ENCODE measurements at regions not wholly inside any gene's neighbourhood (a gene's known extent, or its start where the extent isn't known, plus 50 kb on each side); places are given as distances from the start of the nearest gene placed in this dataset.

DNA sequence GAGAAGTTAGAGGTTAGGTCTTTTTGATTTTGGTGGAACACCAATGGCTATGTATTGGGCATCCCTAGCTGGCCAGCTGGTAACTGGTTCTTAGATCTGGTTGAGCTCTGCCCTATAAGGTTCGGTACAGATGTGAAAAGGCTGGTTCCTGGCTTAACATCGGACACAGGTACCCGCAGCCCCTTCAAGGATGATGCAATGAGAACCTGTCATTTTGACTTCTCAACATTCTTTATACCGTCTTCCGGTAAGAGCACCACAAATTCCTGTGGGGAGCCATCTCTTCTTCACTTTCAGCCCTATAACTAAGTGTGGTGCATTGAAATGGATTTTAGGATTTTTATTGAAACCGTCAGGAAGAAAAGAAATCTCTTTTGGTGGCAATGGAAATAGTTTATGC, 222.8 kb downstream of the ADAMTS9 start:
- peaks cover 6% of the 10 kb centered on the region for H3K4me1 Mint-ChIP-seq
- no peaks in the 10 kb centered on the region for H3K36me3 Mint-ChIP-seq
- no peaks in the 10 kb centered on the region for H3K9me3 Mint-ChIP-seq
- DNase-seq (ENCODE audit: low spot score in 2 of 2) (no peak), ATAC-seq (ENCODE audit: low read depth) (no peak)
- H3K27ac Mint-ChIP-seq = no peak overlapping the region
- no peak overlapping the region for H3K4me3 Mint-ChIP-seq
- H3K27me3 Mint-ChIP-seq = peaks cover 20% of the 10 kb centered on the region

DNA sequence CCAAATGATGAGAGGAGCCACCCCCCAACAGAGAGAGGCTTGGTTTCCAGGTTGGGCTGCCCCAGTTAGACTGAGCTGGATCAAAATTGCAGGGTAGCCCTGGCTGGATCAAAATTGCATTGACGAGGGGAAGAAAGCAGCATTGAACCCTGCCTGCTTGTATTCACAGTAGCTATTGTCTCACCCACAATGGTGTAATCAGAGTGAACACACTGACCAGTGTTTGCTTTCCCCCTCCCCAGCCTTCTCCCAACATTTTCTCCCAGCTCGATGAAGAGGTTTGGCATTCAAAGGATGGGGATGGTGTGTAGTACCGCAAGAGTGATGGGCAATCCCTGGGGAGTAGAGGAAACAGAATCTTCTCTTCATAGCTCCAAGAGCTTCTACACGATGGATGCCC, 223.8 kb downstream of the ADAMTS9 start:
- no peak for ATAC-seq (ENCODE audit: low read depth)
- H3K4me3 Mint-ChIP-seq = no peak overlapping the region
- H3K36me3 Mint-ChIP-seq = no peaks in the 10 kb centered on the region
- DNase-seq (ENCODE audit: low spot score in 2 of 2) = no peak
- peaks cover 6% of the 10 kb centered on the region for H3K4me1 Mint-ChIP-seq
- H3K27ac Mint-ChIP-seq = no peak overlapping the region
- H3K27me3 Mint-ChIP-seq = peaks cover 16% of the 10 kb centered on the region
- H3K9me3 Mint-ChIP-seq = no peaks in the 10 kb centered on the region

DNA sequence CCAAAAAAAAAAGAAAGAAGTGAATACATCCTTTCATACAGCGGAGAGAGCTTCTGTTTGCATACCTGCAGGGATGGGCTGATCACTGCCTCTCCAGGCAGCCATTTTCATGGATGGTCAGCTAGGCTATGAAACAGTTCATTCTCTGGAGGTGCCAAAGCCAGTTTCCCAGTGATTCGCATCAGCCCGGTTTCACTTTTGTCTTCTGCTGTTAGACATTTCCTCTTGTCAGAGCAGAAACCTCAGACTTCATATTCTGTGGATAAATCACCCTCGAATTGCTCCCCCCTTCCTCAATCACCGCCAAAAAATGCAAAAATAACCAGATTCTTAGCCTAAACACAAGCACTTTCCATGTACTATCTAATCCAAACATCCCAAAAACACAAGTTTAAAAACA, 225.6 kb downstream of the ADAMTS9 start:
- Mint-ChIP-seq H3K4me3 (no peak overlapping the region), H3K9me3 (no peaks in the 10 kb centered on the region), H3K36me3 (no peaks in the 10 kb centered on the region), H3K27me3 (peaks cover 11% of the 10 kb centered on the region), H3K4me1 (peaks cover 6% of the 10 kb centered on the region), H3K27ac (no peak overlapping the region)
- ATAC-seq (ENCODE audit: low read depth) = no peak
- DNase-seq (ENCODE audit: low spot score in 2 of 2) = no peak

DNA sequence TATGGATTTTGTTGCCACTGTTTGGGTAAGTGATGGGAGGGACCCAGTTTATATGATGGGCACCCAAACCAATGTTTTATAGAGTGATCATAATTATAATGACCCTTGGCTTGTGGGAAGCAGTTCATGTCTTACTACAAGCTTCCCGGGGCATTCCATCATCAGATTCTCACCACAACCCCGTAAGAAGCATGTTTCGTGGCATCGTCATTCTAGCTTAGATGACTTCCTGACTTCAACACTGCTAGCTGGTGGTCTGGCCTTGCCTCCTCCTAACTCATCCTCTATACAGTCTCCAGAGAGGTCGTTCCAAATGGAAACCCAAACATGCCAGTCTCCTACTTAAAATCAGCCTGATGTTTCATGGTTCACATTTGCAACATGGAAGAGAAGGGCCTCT, 226.9 kb downstream of the ADAMTS9 start:
- no peak overlapping the region for H3K27ac Mint-ChIP-seq
- no peak for ATAC-seq (ENCODE audit: low read depth)

DNA sequence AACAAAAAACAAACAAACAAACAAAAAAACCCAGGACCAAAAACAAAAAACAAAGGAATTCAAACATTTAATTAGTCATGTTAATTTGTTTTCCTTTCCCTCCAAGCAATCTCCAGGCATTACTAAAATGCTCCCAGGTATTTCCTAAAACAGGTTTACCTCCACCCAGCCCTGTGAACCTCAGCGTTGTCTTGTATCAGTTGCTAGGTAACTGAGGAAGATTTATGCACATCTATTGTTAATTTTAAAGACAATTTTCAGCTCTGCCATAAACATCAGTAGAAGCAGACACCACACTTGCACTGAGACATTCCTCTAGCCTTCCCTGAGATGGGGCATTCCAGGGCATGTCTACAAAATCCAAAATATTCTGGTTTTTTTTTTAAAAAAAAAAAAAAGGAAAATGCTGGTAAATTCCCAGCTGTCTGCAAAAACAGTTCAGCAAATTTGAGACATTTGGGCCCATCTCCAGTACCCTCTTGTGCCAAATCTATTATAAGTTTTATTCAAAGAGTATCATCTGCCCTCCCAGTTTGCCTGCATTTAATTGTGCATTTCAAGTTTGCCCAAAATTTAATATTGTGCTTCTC, 227.6 kb downstream of the ADAMTS9 start:
- H3K27ac Mint-ChIP-seq = no peak overlapping the region
- H3K4me3 Mint-ChIP-seq = no peak overlapping the region
- peaks cover 6% of the 10 kb centered on the region for H3K4me1 Mint-ChIP-seq
- no peaks in the 10 kb centered on the region for H3K9me3 Mint-ChIP-seq
- H3K36me3 Mint-ChIP-seq = no peaks in the 10 kb centered on the region
- DNase-seq (ENCODE audit: low spot score in 2 of 2) (no peak), ATAC-seq (ENCODE audit: low read depth) (no peak)
- peaks cover 10% of the 10 kb centered on the region for H3K27me3 Mint-ChIP-seq

More for the DNA sequence above, 226.9 kb downstream of the ADAMTS9 start:
- DNase-seq (ENCODE audit: low spot score in 2 of 2) = no peak
- peaks cover 11% of the 10 kb centered on the region for H3K27me3 Mint-ChIP-seq
- H3K36me3 Mint-ChIP-seq = no peaks in the 10 kb centered on the region
- H3K4me3 Mint-ChIP-seq = no peak overlapping the region
- no peaks in the 10 kb centered on the region for H3K9me3 Mint-ChIP-seq
- peaks cover 6% of the 10 kb centered on the region for H3K4me1 Mint-ChIP-seq

DNA sequence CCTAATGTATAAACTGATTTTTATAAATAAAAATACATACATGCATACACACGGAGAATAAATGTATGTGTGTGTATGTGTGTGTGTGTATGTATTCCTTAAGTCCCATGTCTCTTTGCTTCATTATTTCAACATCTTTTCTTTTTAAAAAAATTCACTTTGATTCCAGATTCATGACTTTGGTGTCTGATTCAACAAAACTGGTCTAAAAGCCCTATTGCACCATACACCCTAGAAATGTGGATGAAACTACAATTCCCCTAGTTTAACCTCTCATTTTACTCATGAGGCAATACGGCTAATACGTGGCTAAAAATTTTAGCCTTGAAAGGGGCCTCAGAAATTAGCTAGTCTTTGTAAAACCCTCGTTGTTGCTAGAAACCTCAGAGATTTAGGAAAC, 228.1 kb downstream of the ADAMTS9 start:
- H3K9me3 Mint-ChIP-seq = no peaks in the 10 kb centered on the region
- H3K36me3 Mint-ChIP-seq = no peaks in the 10 kb centered on the region
- peaks cover 9% of the 10 kb centered on the region for H3K27me3 Mint-ChIP-seq
- H3K4me3 Mint-ChIP-seq = no peak overlapping the region
- ATAC-seq (ENCODE audit: low read depth) = no peak
- DNase-seq (ENCODE audit: low spot score in 2 of 2) = no peak
- H3K27ac Mint-ChIP-seq = no peak overlapping the region
- H3K4me1 Mint-ChIP-seq = peaks cover 6% of the 10 kb centered on the region

DNA sequence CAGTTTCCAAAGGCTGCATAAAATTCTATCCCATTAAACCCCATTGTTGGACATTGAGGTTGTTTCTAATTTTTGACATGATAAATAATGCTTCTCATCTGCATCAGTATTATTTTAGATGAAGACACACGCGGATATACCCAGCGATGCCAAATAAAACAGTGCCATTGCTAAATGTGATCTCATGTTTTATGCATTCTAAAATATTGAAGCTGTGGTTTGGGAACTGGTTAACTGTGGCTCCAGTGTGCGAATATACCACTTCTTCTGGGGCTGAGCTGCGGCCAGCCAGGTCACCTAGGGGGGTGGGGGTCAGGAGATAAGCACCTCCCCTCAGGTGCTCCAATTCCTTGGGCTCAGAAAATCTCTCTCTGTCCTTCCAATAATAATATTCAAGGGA, 230.0 kb downstream of the ADAMTS9 start:
- no peaks in the 10 kb centered on the region for H3K36me3 Mint-ChIP-seq
- no peak for ATAC-seq (ENCODE audit: low read depth)
- H3K27ac Mint-ChIP-seq = no peak overlapping the region
- peaks cover 6% of the 10 kb centered on the region for H3K4me1 Mint-ChIP-seq
- no peak overlapping the region for H3K4me3 Mint-ChIP-seq
- no peak for DNase-seq (ENCODE audit: low spot score in 2 of 2)
- H3K27me3 Mint-ChIP-seq = peaks cover 8% of the 10 kb centered on the region
- H3K9me3 Mint-ChIP-seq = no peaks in the 10 kb centered on the region

DNA sequence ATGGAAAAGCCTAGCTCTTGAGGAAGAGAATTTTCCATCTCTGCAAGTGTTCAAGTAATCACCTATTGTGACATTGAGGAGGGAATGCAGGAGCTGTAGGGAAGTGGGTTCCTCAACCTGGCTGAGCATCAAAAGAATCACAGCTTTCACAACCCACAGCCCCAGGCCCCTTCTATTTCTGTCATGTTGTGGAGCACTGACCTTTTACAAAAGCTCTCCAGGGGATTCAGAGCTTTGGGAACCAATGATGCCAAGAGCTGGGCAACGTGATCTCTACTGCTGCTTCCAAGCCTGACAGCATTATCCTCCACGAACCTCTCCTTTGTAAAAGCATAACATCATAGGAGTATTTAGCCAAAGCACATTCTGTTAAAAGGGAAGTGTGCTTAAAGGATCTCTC, 231.1 kb downstream of the ADAMTS9 start:
- Mint-ChIP-seq H3K36me3 (no peaks in the 10 kb centered on the region), H3K9me3 (no peaks in the 10 kb centered on the region), H3K4me3 (no peak overlapping the region), H3K27me3 (peaks cover 5% of the 10 kb centered on the region), H3K4me1 (no peaks in the 10 kb centered on the region), H3K27ac (no peak overlapping the region)
- no peak for DNase-seq (ENCODE audit: low spot score in 2 of 2)
- ATAC-seq (ENCODE audit: low read depth) = no peak

DNA sequence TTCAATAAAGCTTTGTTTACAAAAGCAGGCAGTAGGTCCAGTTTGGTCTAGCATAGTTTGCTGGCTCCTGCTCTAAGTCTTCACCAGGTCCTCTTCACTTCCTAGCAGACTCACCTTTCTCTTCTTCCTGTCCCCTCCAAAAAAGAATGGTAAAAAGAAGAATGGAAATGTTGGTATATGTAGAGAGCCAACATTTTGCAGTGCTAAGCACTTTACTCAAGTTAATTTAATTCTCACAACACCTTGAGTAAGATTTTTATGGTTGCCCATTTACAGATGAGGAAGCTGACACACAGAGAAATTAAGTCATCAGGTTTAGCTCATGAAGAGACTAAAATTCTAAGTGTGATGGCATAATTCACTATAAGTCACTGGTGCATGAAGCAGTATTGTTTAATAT, 230.1 kb upstream of the PRICKLE2 start:
- Mint-ChIP-seq H3K36me3 (no peaks in the 10 kb centered on the region), H3K27ac (no peak overlapping the region), H3K4me1 (no peaks in the 10 kb centered on the region), H3K27me3 (peaks cover 6% of the 10 kb centered on the region), H3K4me3 (no peak overlapping the region), H3K9me3 (no peaks in the 10 kb centered on the region)
- DNase-seq (ENCODE audit: low spot score in 2 of 2) (no peak), ATAC-seq (ENCODE audit: low read depth) (no peak)

DNA sequence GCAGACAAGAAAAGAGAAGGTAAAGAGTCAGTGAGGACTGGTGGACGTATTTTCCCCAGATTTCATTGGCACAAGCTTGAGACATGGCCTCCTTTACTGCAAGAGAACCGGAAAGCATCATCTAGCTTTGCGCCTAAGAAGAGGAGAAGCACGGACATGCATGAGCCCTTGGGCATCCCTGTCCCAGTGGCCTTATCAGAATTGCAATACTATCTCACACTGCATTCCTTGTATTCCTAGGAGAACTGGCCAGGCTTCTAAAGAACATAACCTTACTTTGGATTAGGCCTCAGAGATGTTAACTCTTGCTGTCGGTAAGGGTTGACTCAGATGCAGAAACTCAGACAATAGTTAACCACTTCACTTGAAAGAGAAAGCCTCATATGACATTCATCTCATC, 229.5 kb upstream of the PRICKLE2 start:
- no peaks in the 10 kb centered on the region for H3K9me3 Mint-ChIP-seq
- no peak overlapping the region for H3K4me3 Mint-ChIP-seq
- H3K27me3 Mint-ChIP-seq = peaks cover 6% of the 10 kb centered on the region
- no peaks in the 10 kb centered on the region for H3K4me1 Mint-ChIP-seq
- no peak overlapping the region for H3K27ac Mint-ChIP-seq
- H3K36me3 Mint-ChIP-seq = no peaks in the 10 kb centered on the region
- ATAC-seq (ENCODE audit: low read depth) = no peak
- DNase-seq (ENCODE audit: low spot score in 2 of 2) = no peak

DNA sequence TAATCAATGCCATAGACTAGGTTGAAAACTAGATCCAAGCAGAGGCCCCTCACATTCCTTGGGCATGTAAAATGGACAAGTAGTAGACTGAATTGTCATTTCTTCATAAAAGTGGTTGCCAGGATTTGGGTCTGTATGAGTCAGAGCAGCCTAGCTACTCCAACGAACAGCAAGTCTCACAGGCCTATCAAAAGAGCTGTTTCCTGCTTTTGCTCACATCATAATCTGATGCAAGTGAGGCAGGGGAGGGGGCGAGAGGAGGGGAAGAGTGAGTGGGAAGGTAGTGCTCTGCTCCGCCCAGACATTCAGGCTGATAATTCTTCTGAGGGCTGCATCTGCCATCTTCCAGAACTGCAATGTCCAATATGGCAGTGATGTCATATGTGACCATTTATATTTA, 228.9 kb upstream of the PRICKLE2 start:
- Mint-ChIP-seq H3K4me1 (no peaks in the 10 kb centered on the region), H3K9me3 (no peaks in the 10 kb centered on the region), H3K27ac (no peak overlapping the region), H3K36me3 (no peaks in the 10 kb centered on the region), H3K4me3 (no peak overlapping the region), H3K27me3 (peaks cover 6% of the 10 kb centered on the region)
- DNase-seq (ENCODE audit: low spot score in 2 of 2) (no peak), ATAC-seq (ENCODE audit: low read depth) (no peak)

DNA sequence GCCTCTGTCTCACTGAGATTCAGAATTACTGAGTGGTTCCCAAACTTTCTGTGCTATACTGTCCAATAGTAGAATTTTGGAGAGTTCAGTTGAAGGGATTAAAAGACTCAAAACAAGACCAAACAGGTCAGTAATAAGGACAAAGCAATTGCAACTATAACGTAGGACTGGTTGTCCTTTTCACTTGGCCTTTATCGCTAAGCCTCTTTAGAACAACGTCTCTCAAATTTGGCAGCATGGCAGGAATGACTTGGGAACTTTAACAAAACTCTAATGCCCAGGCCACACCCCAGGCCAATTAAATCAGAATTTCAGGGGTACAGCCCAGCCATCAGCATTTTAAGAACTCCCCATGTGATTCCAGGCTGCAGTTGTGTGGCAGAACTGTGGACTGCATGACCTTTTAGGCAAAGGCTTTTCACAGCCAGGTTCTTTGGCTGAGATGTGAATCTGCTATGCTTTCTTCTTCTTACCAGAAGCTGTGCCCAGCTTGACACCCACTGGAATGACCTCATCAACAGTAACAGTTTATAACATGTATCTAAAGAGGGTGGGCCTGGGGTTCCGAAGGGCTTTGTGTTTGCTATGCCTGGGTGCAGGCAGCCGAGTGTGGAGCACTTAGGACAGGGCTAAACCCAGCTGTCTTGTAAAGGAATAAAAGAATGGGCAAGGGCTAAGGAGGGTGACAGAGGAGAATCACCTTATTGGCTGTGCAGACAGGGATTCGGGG, 226.2 kb upstream of the PRICKLE2 start:
- ATAC-seq (ENCODE audit: low read depth) (no peak), DNase-seq (ENCODE audit: low spot score in 2 of 2) (no peak)
- no peaks in the 10 kb centered on the region for H3K9me3 Mint-ChIP-seq
- H3K4me3 Mint-ChIP-seq = no peak overlapping the region
- H3K4me1 Mint-ChIP-seq = no peaks in the 10 kb centered on the region
- no peak overlapping the region for H3K27ac Mint-ChIP-seq
- no peaks in the 10 kb centered on the region for H3K36me3 Mint-ChIP-seq
- H3K27me3 Mint-ChIP-seq = peaks cover 12% of the 10 kb centered on the region

DNA sequence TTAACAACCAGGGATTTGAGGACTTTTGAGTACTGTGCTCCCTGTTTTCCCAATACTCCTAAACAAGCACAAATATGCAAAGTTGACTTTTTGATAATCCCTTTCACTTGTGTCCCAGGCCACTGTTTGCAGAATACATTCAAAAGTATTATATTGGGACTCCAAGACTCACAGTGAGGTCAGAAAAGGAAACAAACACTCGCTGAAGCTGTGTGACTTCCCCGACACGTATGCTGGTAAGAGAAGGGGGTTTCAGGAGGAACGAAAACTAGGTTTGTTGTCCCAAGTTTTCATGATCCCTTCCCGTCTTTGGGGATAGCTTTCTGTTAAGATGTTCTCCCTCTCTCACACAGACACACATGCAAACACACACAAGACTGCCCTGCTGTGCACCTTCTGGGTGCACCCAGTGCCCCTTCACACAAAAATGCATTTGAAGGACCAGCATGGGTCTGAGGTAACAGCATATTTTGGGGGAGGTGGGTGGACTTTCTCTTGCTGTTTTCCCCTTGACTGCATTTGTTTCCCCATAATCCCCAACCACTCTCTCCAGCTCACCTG, 225.2 kb upstream of the PRICKLE2 start:
- Mint-ChIP-seq H3K4me3 (no peak overlapping the region), H3K36me3 (no peaks in the 10 kb centered on the region), H3K9me3 (no peaks in the 10 kb centered on the region), H3K27me3 (peaks cover 16% of the 10 kb centered on the region), H3K27ac (no peak overlapping the region), H3K4me1 (peaks cover 2% of the 10 kb centered on the region)
- DNase-seq (ENCODE audit: low spot score in 2 of 2) (no peak), ATAC-seq (ENCODE audit: low read depth) (no peak)

DNA sequence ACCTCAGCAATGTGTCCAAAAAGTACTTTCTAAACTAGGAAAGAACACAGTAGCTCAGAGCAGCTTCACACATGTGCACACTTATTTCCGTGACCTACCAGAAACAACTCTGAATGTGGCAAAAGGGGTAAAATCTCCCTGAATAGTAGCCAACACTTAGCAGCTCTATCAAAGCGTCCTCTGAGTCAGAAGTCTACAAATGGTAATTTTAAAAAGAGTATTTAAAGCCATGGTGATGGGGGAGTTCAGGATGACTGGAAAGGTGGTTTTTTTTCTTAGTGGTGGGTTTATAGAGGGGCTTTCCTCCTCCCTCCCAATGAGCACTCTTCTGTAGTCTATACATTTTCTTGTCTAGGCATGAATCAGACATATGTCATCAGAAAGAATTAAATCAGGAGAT, 223.8 kb upstream of the PRICKLE2 start:
- H3K36me3 Mint-ChIP-seq = no peaks in the 10 kb centered on the region
- no peak overlapping the region for H3K27ac Mint-ChIP-seq
- peaks cover 5% of the 10 kb centered on the region for H3K4me1 Mint-ChIP-seq
- H3K9me3 Mint-ChIP-seq = no peaks in the 10 kb centered on the region
- DNase-seq (ENCODE audit: low spot score in 2 of 2) (no peak), ATAC-seq (ENCODE audit: low read depth) (no peak)
- H3K27me3 Mint-ChIP-seq = peaks cover 23% of the 10 kb centered on the region
- no peak overlapping the region for H3K4me3 Mint-ChIP-seq

DNA sequence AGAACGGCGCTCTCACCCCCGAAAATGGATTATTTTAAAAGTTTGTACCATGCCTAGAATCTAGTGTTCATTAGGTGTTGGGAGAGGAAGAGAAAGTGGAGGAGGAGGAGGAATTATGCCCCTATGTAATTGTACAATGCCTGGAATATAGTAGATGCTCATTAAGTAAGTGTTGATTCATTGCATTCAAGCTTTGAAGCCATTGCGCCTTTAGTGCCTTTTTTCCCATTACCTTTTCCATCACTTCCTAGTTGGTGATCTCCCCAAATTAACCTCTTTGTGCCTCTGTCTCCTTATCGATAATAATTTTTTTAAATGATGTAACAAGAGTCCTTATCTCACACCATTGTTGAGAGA, 220.7 kb upstream of the PRICKLE2 start:
- H3K36me3 Mint-ChIP-seq = no peaks in the 10 kb centered on the region
- H3K27me3 Mint-ChIP-seq = peaks cover 26% of the 10 kb centered on the region
- no peak overlapping the region for H3K4me3 Mint-ChIP-seq
- no peaks in the 10 kb centered on the region for H3K9me3 Mint-ChIP-seq
- ATAC-seq (ENCODE audit: low read depth) = no peak
- no peak for DNase-seq (ENCODE audit: low spot score in 2 of 2)
- H3K4me1 Mint-ChIP-seq = peaks cover 5% of the 10 kb centered on the region
- H3K27ac Mint-ChIP-seq = no peak overlapping the region
